Skeletal muscle satellite cell (primary cell): ENCODE measurements at regions not wholly inside any gene's neighbourhood (a gene's known extent, or its start where the extent isn't known, plus 50 kb on each side); places are given as distances from the start of the nearest gene placed in this dataset.

Experiments used
- H3K27me3 ChIP-seq: 2 replicates; pipeline ENCODE4 v1.7.0; 2013; ENCODE audit warnings: low read length; ENCODE audit not compliant: control insufficient read depth, insufficient read depth
- H3K36me3 ChIP-seq: 2 replicates; pipeline ENCODE4 v1.7.0; 2013; ENCODE audit warnings: mild to moderate bottlenecking, control low read depth, low read length; ENCODE audit not compliant: insufficient read depth
- H3K4me1 ChIP-seq: 2 replicates; pipeline ENCODE4 v1.7.0; 2013; ENCODE audit warnings: low read length; ENCODE audit not compliant: control insufficient read depth, insufficient read depth
- H3K4me2 ChIP-seq: 2 replicates; pipeline ENCODE4 v1.7.0; 2013; ENCODE audit warnings: mild to moderate bottlenecking, low read length
- H3K4me3 ChIP-seq: 2 replicates; pipeline ENCODE4 v1.7.0; 2013; ENCODE audit warnings: low read length
- H3K9ac ChIP-seq: 2 replicates; pipeline ENCODE4 v1.7.0; 2013; ENCODE audit warnings: mild to moderate bottlenecking, low read depth, low read length, moderate library complexity
- H3K9me3 ChIP-seq: replicated peaks from 2 replicates; pipeline ENCODE4 v1.7.0; 2013; ENCODE audit warnings: mild to moderate bottlenecking, control low read depth, low read length

- Histone ChIP-seq H3K27me3 (no peaks in the 10 kb centered on the region), H3K9me3 (no peaks in the 10 kb centered on the region), H3K36me3 (no peaks in the 10 kb centered on the region), H3K4me2 (no peak overlapping the region), H3K4me3 (no peak overlapping the region), H3K9ac (no peak overlapping the region), H3K4me1 (peaks cover 17% of the 10 kb centered on the region)
These were observed 161.9 kb downstream of the ZBTB18 start for GRCh38 chr1:244212797-244213475.

GRCh38 chr1:244214009-244214967 lies 163.2 kb downstream of the ZBTB18 start:
- no peaks in the 10 kb centered on the region for H3K36me3 ChIP-seq
- no peaks in the 10 kb centered on the region for H3K9me3 ChIP-seq
- H3K4me3 ChIP-seq, result peak overlapping the region; percentile 45
- peak overlapping the region; percentile 65 for H3K4me2 ChIP-seq
- peak overlapping the region; percentile 60 for H3K9ac ChIP-seq
- no peaks in the 10 kb centered on the region for H3K27me3 ChIP-seq
- H3K4me1 ChIP-seq, result peaks cover 17% of the 10 kb centered on the region

- Histone ChIP-seq H3K9ac (no peak overlapping the region), H3K4me1 (peaks cover 11% of the 10 kb centered on the region), H3K27me3 (no peaks in the 10 kb centered on the region), H3K4me3 (no peak overlapping the region), H3K36me3 (no peaks in the 10 kb centered on the region), H3K9me3 (no peaks in the 10 kb centered on the region), H3K4me2 (no peak overlapping the region)
These were observed 165.8 kb downstream of the ZBTB18 start for GRCh38 chr1:244216836-244217235.

- Histone ChIP-seq H3K4me3 (no peak overlapping the region), H3K36me3 (no peaks in the 10 kb centered on the region), H3K27me3 (peaks cover 3% of the 10 kb centered on the region), H3K4me2 (no peak overlapping the region), H3K9ac (no peak overlapping the region), H3K4me1 (peaks cover 11% of the 10 kb centered on the region), H3K9me3 (no peaks in the 10 kb centered on the region)
These were observed 166.6 kb downstream of the ZBTB18 start for GRCh38 chr1:244217711-244218110.

- Histone ChIP-seq H3K9me3 (no peaks in the 10 kb centered on the region), H3K4me2 (no peak overlapping the region), H3K36me3 (no peaks in the 10 kb centered on the region), H3K9ac (no peak overlapping the region), H3K27me3 (peaks cover 5% of the 10 kb centered on the region), H3K4me1 (peaks cover 11% of the 10 kb centered on the region), H3K4me3 (no peak overlapping the region)
These were observed 167.1 kb downstream of the ZBTB18 start for GRCh38 chr1:244218220-244218619.

- Histone ChIP-seq H3K27me3 (peaks cover 5% of the 10 kb centered on the region), H3K4me3 (no peak overlapping the region), H3K4me1 (peaks cover 8% of the 10 kb centered on the region)
These were observed 168.1 kb downstream of the ZBTB18 start for GRCh38 chr1:244219149-244219548.

GRCh38 chr1:244219802-244220201 lies 168.7 kb downstream of the ZBTB18 start:
- Histone ChIP-seq H3K9me3 (no peaks in the 10 kb centered on the region), H3K4me2 (no peak overlapping the region), H3K36me3 (no peaks in the 10 kb centered on the region), H3K4me1 (peaks cover 1% of the 10 kb centered on the region), H3K9ac (no peak overlapping the region), H3K4me3 (no peak overlapping the region), H3K27me3 (peaks cover 5% of the 10 kb centered on the region)

More at GRCh38 chr1:244219149-244219548, 168.1 kb downstream of the ZBTB18 start:
- no peaks in the 10 kb centered on the region for H3K36me3 ChIP-seq
- H3K9me3 ChIP-seq, result no peaks in the 10 kb centered on the region
- H3K4me2 ChIP-seq, result no peak overlapping the region
- H3K9ac ChIP-seq, result no peak overlapping the region

- Histone ChIP-seq H3K9ac (no peak overlapping the region), H3K4me2 (no peak overlapping the region), H3K4me3 (no peak overlapping the region), H3K36me3 (no peaks in the 10 kb centered on the region), H3K9me3 (no peaks in the 10 kb centered on the region), H3K27me3 (peaks cover 5% of the 10 kb centered on the region), H3K4me1 (no peaks in the 10 kb centered on the region)
These were observed 169.3 kb downstream of the ZBTB18 start for GRCh38 chr1:244220410-244220809.

- H3K27me3 ChIP-seq, result peaks cover 5% of the 10 kb centered on the region
- H3K4me3 ChIP-seq, result no peak overlapping the region
- no peaks in the 10 kb centered on the region for H3K36me3 ChIP-seq
- H3K9me3 ChIP-seq, result no peaks in the 10 kb centered on the region
- H3K9ac ChIP-seq, result no peak overlapping the region
- peaks cover 6% of the 10 kb centered on the region for H3K4me1 ChIP-seq
- no peak overlapping the region for H3K4me2 ChIP-seq
These were observed 170.9 kb downstream of the ZBTB18 start for GRCh38 chr1:244221991-244222390.

GRCh38 chr1:244224487-244225430 lies 173.7 kb downstream of the ZBTB18 start:
- H3K9ac ChIP-seq, result no peak overlapping the region
- peaks cover 6% of the 10 kb centered on the region for H3K4me1 ChIP-seq
- H3K4me3 ChIP-seq, result no peak overlapping the region
- H3K9me3 ChIP-seq, result no peaks in the 10 kb centered on the region
- H3K27me3 ChIP-seq, result peaks cover 5% of the 10 kb centered on the region
- H3K36me3 ChIP-seq, result no peaks in the 10 kb centered on the region
- H3K4me2 ChIP-seq, result no peak overlapping the region

- Histone ChIP-seq H3K36me3 (no peaks in the 10 kb centered on the region), H3K9me3 (no peaks in the 10 kb centered on the region), H3K4me3 (no peak overlapping the region), H3K27me3 (peaks cover 5% of the 10 kb centered on the region), H3K4me2 (no peak overlapping the region), H3K9ac (no peak overlapping the region), H3K4me1 (peaks cover 14% of the 10 kb centered on the region)
These were observed 175.4 kb downstream of the ZBTB18 start for GRCh38 chr1:244226435-244226834.
